Fibroblast of lung (primary cell): ENCODE measurements at regions not wholly inside any gene's neighbourhood (a gene's known extent, or its start where the extent isn't known, plus 50 kb on each side); places are given as distances from the start of the nearest gene placed in this dataset.
A peak's percentile ranks its signal among the peaks of the same experiment; 100 is the strongest.

Experiments
- DNase-seq, 2 donors: peaks; one replicate each; pipeline versions ENCODE4 v3.0.0 to v3.0.0-alpha.2; 2010; ENCODE audit warnings: low read depth in 2 of 2
- H2AFZ ChIP-seq: 2 replicates; pipeline ENCODE4 v1.5.1; 2012; ENCODE audit warnings: low read length, control low read depth, inconsistent platforms
- H3K27ac ChIP-seq: 2 replicates; pipeline ENCODE4 v1.5.1; 2011; ENCODE audit warnings: low read length, control low read depth; ENCODE audit not compliant: insufficient read depth
- H3K27me3 ChIP-seq: 2 replicates; pipeline ENCODE4 v1.5.1; 2011; ENCODE audit warnings: mild to moderate bottlenecking, low read length; ENCODE audit not compliant: control insufficient read depth, insufficient read depth
- H3K36me3 ChIP-seq: 2 replicates; pipeline ENCODE4 v1.5.1; 2011; ENCODE audit warnings: low read length; ENCODE audit not compliant: control insufficient read depth, insufficient read depth
- H3K4me1 ChIP-seq: 2 replicates; pipeline ENCODE4 v1.5.1; 2011; ENCODE audit warnings: low read length; ENCODE audit not compliant: control insufficient read depth, insufficient read depth; ENCODE audit errors: extremely low read depth
- H3K4me2 ChIP-seq: 2 replicates; pipeline ENCODE4 v1.5.1; 2011; ENCODE audit warnings: low read length, control low read depth; ENCODE audit not compliant: insufficient read depth; ENCODE audit errors: extremely low read depth
- H3K4me3 ChIP-seq, 4 experiments: fragments of 200-600 bp in 1 of 4; sonication (generic) in 1 of 4; replicated peaks in 1 of 4; 2 replicates each; pipeline ENCODE4 v1.5.1; 2011 to 2016; ENCODE audit warnings: low read length in 4 of 4, low read depth in 3 of 4, mild to moderate bottlenecking in 3 of 4, control low read depth in 2 of 4, inconsistent platforms in 1 of 4, mixed read lengths in 1 of 4; ENCODE audit not compliant: insufficient read depth in 1 of 4; ENCODE audit errors: control extremely low read depth in 1 of 4
- H3K79me2 ChIP-seq: 2 replicates; pipeline ENCODE4 v1.5.1; 2012; ENCODE audit warnings: mild to moderate bottlenecking, low read length, inconsistent platforms; ENCODE audit not compliant: control insufficient read depth, insufficient read depth
- H3K9ac ChIP-seq: 2 replicates; pipeline ENCODE4 v1.5.1; 2011; ENCODE audit warnings: mild to moderate bottlenecking, low read length, control low read depth; ENCODE audit not compliant: insufficient read depth
- H3K9me3 ChIP-seq: 2 replicates; pipeline ENCODE4 v1.5.1; 2012; ENCODE audit warnings: low read depth, low read length; ENCODE audit not compliant: control insufficient read depth, insufficient read depth
- H4K20me1 ChIP-seq: 2 replicates; pipeline ENCODE4 v1.5.1; 2011; ENCODE audit warnings: low read length; ENCODE audit not compliant: control insufficient read depth, insufficient read depth; ENCODE audit errors: extremely low read depth
- CTCF ChIP-seq, 2 donors: IDR thresholded peaks in 1 of 2; conservative IDR thresholded peaks in 1 of 2; 1 replicate in 1 of 2; 2 replicates in 1 of 2; pipeline ENCODE4 v1.5.1; 2011 to 2012; ENCODE audit warnings: low read length in 2 of 2, control low read depth in 1 of 2, inconsistent platforms in 1 of 2, low read depth in 1 of 2, mild to moderate bottlenecking in 1 of 2
- EZH2 ChIP-seq: IDR thresholded peaks from 2 replicates; pipeline ENCODE4 v1.5.1; 2012; ENCODE audit warnings: low read length, control low read depth, mild to moderate bottlenecking; ENCODE audit errors: missing control alignments

- H3K36me3 ChIP-seq = no peaks in the 10 kb centered on the region
- H4K20me1 ChIP-seq = no peaks in the 10 kb centered on the region
- H3K4me1 ChIP-seq = no peaks in the 10 kb centered on the region
- no peak overlapping the region for H3K4me3 ChIP-seq
- no peaks in the 10 kb centered on the region for H3K27me3 ChIP-seq
- DNase-seq = peak in 1 of 2 donors; percentile 45
- H3K9ac ChIP-seq = no peak overlapping the region
- TF ChIP-seq CTCF (conservative IDR thresholded peaks at IDR 0.05 in 1 of 2, IDR thresholded peaks at IDR 0.05 in 1 of 2; ENCODE audit: low read depth in 1 of 2, low read length in 2 of 2) (no peak), EZH2 (no peak)
- H3K9me3 ChIP-seq = no peaks in the 10 kb centered on the region
- no peak overlapping the region for H3K27ac ChIP-seq
- no peak overlapping the region for H2AFZ ChIP-seq
- H3K4me2 ChIP-seq = no peak overlapping the region
- no peaks in the 10 kb centered on the region for H3K79me2 ChIP-seq
Measured at GRCh38 chr1:86231076-86231475, 74.5 kb upstream of the COL24A1 start.

- TF ChIP-seq EZH2 (no peak), CTCF (conservative IDR thresholded peaks at IDR 0.05 in 1 of 2, IDR thresholded peaks at IDR 0.05 in 1 of 2; ENCODE audit: low read depth in 1 of 2, low read length in 2 of 2) (no peak)
- H4K20me1 ChIP-seq = no peaks in the 10 kb centered on the region
- H2AFZ ChIP-seq = no peak overlapping the region
- H3K4me1 ChIP-seq = no peaks in the 10 kb centered on the region
- no peaks in the 10 kb centered on the region for H3K36me3 ChIP-seq
- no peaks in the 10 kb centered on the region for H3K9me3 ChIP-seq
- no peaks in the 10 kb centered on the region for H3K27me3 ChIP-seq
- no peak for DNase-seq
- H3K79me2 ChIP-seq = no peaks in the 10 kb centered on the region
- H3K27ac ChIP-seq = no peak overlapping the region
- no peak overlapping the region for H3K9ac ChIP-seq
- H3K4me3 ChIP-seq = no peak overlapping the region
- H3K4me2 ChIP-seq = no peak overlapping the region
Measured at GRCh38 chr1:86229405-86229975, 72.9 kb upstream of the COL24A1 start.

- H3K27ac ChIP-seq = no peak overlapping the region
- DNase-seq = no peak
- no peak for TF ChIP-seq CTCF (conservative IDR thresholded peaks at IDR 0.05 in 1 of 2, IDR thresholded peaks at IDR 0.05 in 1 of 2; ENCODE audit: low read depth in 1 of 2, low read length in 2 of 2)
- no peak overlapping the region for H3K4me2 ChIP-seq
- H3K79me2 ChIP-seq = no peaks in the 10 kb centered on the region
- no peak overlapping the region for H2AFZ ChIP-seq
- H3K9me3 ChIP-seq = no peaks in the 10 kb centered on the region
- no peaks in the 10 kb centered on the region for H3K36me3 ChIP-seq
- H3K9ac ChIP-seq = no peak overlapping the region
- H3K4me3 ChIP-seq = no peak overlapping the region
- no peaks in the 10 kb centered on the region for H3K4me1 ChIP-seq
- no peaks in the 10 kb centered on the region for H4K20me1 ChIP-seq
- H3K27me3 ChIP-seq = no peaks in the 10 kb centered on the region
Measured at GRCh38 chr1:86228546-86228945, 72.0 kb upstream of the COL24A1 start.
